GM21529 (cell line): ENCODE measurements at regions not wholly inside any gene's neighbourhood (a gene's known extent, or its start where the extent isn't known, plus 50 kb on each side); places are given as distances from the start of the nearest gene placed in this dataset.

Source experiments
- ATAC-seq: cut with Tn5 transposase; IDR thresholded peaks from one replicate; pipeline ENCODE4 v1.9.1; 2021; ENCODE audit not compliant: unreplicated experiment

DNA sequence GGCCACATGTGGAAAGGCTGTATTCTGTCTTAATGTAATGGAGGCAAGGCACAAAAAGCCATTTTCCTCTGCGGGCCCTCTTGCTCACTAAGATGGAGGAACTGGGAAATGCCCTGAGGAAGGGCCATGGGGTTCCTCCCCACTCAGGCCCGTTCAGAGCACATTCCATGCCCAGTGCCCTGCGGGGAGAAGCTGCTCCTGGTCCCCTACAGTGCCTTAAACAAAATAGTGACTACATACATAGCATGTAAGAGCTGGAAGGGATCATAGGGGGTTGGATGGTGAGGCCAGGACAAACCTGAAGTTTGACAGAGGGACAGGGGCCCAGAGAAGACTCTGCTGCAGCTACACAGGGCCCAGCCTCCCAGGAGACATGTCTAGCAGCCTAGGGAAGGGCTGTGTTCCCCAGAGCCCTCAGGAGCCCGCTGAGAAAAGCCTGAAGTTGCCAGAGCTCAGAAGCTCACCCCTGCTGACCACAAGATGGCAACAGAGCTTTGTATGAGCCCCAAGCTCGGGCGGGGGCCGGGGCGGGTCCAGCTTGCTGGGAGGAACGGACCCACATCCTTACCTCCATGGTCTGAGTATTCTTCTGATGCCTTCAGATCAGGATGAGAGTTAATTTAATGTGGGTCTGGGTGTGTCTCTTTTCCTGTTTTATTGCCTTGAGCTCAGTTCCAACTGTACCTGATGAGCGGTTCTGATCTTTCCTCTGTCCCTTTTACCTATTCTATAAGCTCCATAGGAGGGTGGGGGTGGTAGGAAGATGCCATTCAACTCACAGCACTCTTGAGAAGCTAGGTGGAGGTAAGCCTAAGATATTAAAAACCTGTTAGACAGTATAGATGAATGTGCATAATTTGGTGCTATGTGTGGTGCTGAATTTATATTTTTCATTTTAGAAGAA is 242.9 kb downstream of the CDC5L start:
- ATAC-seq = no peak

DNA sequence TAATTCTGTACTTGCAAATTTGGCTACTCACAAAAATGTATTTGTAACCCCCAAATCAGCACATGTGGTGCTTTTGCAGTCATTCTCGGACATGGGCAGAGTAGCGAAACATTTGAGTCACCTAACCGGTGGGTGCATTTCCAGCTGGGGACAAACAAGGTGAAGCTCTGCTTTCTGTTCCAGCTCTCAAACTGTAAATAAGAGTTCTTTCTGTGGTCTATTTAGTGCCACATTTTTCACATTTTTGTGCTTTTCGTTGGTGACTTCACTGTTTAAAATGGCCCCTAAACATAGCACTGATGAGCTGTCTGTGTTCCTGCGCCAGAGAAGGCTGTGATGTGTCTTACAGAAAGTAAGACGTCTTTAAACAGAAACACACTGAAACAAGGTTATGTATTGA is 244.5 kb downstream of the CDC5L start:
- ATAC-seq = no peak

DNA sequence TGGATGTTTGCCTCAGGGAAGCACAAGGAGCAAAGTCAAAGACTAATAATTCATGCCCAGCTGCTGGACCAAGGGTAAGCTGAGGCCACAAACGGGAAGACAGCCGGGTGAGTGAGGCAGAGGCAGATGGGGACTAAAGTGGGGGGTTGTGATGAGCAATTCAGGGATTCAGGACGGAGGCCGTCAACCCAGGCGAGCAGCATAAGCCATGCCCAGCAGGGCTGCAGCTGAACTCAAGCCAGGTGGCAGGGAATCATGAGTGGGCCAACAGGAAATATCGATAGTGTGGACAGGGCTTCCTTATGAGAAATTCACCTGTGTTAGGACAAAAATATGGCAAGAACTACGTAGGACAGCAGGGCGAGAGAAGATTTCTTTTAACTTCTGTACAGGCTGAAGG is 246.8 kb downstream of the CDC5L start:
- no peak for ATAC-seq

DNA sequence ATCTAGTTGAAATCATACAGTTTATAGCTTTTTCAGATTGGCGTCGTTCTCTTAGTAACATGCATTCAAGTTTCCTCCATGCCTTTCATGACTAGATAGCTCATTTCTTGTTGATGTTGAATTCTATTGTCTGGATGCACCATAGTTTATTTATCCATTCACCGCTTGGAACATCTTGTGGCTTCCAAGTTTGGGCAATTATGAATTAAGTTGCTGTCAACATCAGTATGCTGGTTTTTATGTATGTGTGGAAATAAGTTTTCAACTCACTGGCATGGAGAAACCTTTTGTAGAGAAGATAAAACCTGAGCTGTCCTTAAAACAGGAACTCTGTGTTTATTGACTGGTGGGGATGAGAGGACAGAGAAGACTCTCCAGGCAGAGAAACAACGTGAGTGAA is 248.0 kb downstream of the CDC5L start:
- ATAC-seq = no peak

DNA sequence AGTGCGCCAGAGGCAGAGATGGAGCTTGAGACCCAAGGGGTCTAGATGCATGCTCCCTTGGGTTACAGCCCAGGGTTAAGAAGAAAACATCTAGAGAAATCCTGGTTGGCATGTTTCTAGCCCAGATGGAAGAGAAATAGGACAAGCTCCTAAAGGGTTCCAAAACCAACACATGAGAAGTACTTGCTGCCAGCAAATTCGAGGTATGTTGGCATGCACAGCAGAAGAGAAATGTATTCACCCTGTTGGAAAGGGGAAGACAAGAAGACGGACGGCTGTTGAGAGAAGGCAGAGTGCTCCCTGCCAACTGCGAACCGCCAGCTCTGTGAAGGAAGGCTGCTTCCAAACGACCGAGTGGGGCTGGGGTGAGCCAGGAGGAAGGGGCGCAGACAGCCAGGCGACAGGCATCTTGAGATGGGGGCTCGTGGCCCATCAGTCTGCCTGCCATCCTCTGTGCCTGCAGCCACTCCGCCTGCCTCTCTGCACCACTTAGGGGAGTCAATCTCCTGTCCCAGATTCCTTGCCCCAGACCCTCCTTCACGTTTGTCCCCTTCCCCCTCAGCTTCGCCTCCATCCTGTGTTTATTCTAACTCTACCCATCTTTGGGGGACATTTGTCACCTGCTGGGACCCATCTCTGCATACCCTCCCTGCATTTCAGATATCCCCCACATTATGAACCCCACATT is 249.2 kb downstream of the CDC5L start:
- ATAC-seq = no peak

DNA sequence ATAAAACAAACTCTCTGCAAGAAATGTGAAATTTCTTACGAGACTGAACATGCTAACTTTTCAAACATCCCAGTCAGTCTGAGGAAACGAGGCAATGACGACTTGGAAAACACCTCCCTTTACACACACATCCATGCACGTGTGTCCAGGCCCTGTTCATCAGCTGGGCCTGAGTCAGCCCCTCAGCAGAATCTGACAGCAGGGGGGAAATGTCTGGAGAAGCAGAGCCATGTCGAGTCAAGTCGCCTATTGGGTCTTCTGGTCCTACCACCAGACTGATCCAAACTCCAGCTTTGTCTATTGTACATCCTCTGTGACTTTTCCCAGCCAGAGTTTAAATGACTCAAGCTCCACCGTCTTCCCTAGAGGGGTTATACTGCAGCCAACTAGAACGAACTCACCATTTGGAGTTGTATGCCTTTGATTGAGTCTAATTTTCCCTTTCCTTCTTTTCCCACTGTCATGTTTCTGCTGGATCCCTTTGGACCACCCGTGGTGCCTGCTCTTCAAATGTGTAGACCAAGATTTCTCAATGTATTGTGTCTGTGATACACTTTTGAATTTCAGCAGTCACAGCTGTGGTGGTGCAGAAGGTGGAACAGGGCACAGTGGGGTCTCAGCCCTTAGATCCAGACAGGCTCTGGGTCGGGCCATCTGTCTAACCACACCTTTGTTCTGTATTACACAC is 254.0 kb downstream of the CDC5L start:
- ATAC-seq = no peak

DNA sequence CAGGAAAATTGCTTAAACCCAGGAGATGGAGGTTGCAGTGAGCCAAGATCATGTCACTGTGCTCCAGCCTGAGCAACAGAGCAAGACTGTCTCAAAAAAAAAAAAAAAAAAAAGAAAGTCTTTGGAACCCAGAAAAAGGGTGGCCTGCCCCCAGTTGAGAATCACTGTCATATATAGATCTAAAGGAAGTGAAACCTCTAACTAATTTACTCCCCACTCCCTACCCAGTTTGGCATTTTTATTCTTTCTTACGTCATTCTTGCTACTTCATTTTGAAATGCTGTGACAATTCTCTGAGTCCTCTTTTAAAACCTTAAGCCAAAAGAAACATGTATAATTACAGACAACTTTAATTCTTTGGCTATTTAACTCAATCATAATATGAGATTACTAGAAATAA is 254.8 kb downstream of the CDC5L start:
- no peak for ATAC-seq

DNA sequence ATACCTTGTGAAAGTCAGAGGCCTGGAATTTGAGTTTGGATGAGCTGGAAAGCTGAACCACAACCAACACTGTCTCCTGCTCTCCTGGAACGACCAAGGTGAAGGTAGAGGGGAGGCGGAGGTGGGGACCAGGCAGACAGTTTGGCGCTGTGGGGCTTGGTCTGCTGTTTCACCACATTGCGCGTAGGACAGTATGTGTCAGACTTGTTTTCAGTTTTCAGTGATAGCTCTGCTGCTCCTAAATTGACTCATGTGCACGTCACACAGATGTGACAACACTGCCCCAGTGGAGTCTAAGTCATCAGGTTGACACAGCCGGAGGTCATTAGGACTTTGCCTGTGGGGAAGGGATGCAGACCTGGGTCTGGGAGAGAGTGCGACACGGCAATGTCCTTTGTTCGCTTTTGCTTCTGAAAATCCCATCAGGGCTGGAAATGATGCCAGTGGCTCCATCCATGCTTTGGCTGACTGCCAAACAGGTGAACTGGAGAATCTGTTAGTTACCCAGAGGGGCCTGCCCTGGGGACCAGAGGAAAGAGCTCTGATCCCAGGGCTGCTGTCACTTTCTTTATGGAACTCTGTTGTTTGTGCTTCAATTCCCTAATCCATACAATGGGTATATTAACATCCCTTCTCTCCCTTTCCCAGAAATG is 255.5 kb downstream of the CDC5L start:
- ATAC-seq = no peak

DNA sequence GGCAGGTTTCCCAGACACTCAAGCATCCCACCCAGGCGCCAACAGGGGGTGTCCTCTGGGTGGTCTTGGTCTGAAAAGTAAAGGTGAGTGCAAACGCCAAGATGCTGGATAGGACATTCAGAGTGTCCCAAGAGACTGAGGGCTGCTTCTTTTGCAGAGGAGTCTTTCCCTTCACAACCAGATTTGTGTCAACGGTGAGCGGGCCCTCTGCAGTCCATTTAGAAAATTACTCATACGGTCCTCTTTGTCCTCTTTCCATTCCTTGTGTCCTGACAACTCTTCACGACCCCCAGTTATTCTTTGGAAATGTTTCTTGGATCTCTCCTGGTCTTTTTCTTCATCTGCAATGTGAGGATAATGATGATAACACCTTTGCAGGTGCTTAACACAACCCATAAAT is 257.8 kb downstream of the CDC5L start:
- no peak for ATAC-seq

DNA sequence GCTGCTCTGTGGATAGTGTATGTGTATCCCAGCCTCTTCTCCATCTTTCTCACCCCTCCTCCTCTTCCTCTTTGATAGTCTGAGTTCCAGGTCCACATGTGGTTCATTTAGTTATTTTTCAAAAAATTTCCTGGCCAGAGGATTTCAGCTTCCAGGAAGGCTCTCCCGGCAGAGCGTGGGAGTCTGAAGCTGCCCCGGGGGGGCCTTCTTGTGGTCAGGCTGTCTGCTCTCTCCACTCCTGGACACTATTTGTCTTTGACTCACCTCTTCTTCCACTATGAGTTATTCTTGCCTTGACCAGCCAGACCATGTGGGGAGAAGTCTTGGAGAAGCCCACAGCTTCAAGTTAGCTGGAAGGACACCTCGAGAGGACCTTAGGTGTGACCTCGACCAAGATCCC is 258.8 kb downstream of the CDC5L start:
- ATAC-seq = no peak

DNA sequence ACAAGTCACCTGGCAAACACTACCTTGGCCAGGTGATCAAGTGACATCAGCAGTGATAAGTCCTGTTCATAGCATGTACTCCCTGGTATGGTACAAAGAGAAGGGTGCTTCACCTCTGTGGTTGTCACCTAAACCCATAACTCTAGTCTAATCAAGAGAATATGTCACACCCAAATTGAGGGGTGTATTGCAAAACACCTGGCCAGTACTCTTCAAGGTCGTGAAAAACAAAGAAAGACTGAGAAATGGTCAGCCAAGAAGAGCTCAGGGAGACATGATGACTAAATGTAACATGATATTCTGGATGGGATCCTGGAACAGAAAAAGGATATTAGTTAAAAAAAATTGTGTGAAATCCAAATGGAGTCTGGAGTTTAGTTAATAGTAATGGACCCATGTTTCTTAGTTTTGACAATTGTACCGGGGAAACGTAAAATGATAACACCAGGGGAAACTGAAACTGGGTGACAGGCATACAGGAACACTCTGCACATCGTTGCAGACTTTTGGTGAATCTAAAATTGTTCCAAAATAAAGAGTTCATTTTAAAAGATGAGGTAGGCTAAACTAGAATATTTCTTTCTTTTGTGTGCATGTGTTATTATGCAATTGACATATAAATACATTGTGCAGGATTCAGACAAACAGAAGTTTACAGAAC is 262.0 kb downstream of the CDC5L start:
- ATAC-seq = no peak

DNA sequence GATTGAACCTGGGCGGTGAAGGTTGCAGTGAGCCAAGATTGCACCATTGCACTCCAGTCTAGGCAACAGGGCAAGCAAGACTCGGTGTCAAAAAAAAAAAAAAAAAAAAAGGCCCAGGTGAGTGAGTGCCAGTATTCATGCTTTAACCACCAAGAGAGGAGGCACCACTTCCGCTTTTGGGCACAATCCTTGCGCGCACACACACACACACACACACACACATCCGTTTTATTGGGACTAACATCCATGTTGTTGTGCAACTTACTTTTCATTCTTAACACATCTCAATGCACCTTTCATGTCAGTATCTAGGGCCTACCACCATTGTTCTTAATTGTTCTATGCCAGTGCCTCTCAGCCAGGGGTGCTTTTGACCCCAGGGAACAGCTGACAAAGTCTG is 263.0 kb downstream of the CDC5L start:
- ATAC-seq = no peak

DNA sequence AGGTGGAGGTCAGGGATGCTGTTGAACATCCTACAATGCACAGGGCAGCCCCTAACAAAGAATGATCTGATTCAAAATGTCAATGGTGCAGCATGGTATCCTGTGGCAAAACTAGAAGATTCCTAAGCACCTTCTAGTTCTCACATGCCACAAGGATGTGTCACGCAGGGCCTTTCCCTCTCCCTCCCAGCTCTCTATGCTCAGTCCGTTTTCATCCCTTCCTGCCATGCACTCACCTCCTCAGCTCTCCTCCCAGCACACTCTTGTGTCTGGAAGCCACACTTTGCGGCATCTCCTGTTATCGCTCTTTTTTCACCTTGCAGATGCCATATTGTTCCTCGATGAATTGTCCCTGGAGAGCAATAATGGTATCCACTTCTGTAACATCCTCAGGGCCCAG is 263.4 kb downstream of the CDC5L start:
- ATAC-seq = no peak

DNA sequence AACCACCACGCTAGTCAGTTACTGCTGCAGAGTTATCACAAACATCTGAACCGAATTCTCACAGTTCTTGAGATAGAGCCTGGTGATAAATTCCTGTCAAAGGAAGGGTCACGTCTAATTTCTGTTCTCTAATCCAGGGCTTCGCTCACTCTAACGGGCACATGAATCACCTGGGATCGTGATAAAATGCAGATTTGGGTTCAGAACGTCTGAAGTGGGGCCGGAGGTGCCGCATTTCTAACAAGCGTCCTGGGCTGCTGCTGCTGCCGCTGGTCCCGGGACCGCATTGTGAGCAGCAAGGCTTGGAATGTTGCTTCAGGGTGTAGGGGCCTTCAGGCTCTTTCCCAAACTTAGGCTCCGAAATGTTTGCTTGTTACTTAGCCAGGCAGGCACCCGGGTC is 264.1 kb downstream of the CDC5L start:
- no peak for ATAC-seq

DNA sequence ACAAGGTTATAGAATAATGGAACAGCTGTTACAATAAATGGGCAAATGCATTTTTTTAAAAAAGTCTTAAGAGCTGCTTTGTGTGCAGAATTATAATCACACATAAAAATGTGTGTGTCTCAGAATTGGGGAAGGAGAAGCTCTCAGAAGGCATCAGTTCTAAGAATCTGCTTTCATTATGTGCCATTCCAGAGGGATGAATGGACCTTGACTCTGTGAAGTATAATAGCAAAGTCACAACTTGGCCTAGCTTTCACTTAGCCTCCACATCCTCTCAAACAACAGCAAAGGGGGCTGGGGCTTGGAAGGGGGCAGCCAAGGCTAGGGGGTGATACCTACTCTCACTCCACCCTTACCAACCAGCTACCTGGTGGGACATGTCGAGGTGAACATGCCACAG is 265.0 kb downstream of the CDC5L start:
- ATAC-seq = no peak

DNA sequence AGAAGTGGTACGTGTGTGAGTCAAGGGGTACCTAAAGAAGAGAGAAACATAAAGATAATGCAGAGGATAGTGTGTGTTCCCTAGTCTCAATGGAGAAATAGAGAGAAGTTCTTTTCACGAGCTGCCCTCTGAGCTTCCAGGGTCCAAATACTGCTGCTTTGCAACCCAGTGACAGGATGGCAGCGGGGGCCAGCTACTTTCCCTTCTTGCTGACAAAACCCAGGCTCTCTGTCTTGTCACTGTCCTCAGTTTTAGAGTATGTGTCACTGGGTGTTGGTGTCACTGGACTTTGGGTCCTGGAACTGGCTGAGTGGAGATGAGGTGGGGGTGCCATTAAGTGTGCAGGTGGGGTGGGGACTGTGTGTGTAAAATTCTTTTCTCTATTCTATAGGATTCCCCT is 265.6 kb downstream of the CDC5L start:
- ATAC-seq = no peak

DNA sequence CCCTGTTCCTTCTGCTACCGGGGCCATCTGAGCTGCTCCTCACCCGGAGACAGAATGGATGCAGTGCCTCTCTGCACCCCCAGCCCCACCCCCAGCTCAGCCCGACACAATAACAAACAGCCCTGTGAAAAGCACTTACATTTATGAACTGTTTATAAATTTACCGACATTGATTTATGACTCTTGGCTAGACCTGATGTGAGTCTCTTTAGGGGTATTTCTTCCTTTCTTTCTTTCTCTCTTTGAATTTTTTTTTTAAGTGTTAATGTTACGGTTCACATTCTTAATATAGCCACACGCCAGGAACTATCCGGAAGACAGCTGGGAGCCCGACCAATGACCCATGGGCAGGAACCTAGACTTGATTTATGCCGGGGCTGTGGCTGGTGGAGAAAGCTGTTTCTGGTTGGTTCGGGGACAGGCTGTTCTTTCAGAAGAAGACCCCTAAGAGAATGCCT is 266.3 kb downstream of the CDC5L start:
- no peak for ATAC-seq

DNA sequence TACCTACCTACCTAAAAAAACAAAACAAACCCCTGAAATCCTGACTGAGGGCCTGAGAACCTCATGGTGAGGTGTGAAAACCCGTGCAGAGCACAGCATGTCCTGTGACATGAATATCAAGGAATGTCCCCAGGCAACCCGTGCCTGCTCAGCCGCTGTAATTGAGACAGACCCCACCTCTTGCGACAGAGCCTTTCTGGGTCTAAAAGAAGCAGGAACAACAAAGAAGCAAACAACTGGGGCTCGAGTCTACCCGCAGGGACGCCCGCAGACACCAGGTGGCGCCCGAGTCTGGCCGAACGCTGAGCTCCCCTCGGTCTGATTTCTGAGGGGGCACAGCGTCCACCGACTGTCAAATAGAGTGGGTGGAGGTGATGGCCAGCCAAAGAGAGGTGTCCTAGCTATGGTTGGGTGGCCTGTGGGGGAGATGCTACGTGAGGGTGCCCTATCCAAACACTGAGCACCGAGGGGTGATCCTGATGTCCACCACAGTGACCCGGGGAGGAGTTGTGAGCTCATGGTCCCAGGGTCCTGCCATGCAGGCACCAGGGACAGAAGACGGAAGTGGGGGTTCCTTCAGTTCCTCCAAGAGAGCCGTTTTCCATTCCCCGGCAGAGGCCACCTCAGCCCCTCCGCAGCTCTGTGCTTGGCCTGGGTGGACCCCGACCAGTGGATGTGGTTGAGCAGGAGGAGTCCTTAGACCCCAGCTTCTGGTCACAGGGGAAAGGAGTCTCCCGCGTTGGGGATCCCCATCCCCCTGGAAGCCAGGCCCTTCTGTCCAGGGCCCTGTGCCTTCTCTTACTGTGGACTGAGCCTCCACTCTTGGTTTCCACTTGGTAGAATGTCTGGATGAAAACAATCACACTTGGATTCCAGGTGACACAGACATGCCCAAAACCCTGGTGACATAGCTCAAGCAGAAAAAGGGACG is 268.2 kb downstream of the CDC5L start:
- peak; percentile 57 for ATAC-seq

DNA sequence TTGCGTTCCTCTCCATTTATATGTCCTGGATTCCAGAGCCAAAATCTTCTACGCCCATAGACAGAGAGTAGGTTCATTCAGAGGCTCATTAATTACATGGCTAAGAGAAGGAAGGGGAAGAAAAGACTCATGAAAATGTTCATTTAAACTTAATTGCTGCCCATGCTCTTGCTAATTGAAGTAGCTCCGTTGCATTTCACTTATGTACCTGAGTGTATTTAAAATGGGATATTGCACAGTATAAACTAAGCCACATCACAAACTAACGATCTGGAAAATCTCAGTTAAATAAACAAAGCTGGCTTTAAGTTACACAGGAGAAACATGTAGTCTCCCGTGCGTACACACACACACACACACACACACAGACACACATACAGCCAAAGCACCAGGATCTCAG is 269.2 kb downstream of the CDC5L start:
- no peak for ATAC-seq
